Cardiac muscle cell (in vitro differentiated cells and primary cell): ENCODE measurements at regions not wholly inside any gene's neighbourhood (a gene's known extent, or its start where the extent isn't known, plus 50 kb on each side); places are given as distances from the start of the nearest gene placed in this dataset.
"Not testable (repeated sequence)": the region's sequence is repeated elsewhere in the genome, so short reads cannot be mapped to it uniquely, and the experiment has no call there.

Experiments
- DNase-seq, 2 donors: peaks; one replicate each; pipeline versions ENCODE4 v3.0.0 to v3.0.0-alpha.2; 2010 to 2017; ENCODE audit warnings: low read depth in 1 of 2, low spot score in 1 of 2
- H3K27ac ChIP-seq: fragments of 200-600 bp; sonication (generic); 2 replicates; pipeline ENCODE4 v1.5.1; 2016
- H3K27me3 ChIP-seq: fragments of 200-600 bp; sonication (generic); 2 replicates; pipeline ENCODE4 v1.6.0; 2016; ENCODE audit warnings: control low read depth
- H3K36me3 ChIP-seq: fragments of 200-600 bp; sonication (generic); 2 replicates; pipeline ENCODE4 v1.5.1; 2016; ENCODE audit warnings: control low read depth
- H3K4me1 ChIP-seq: fragments of 200-600 bp; sonication (generic); 2 replicates; pipeline ENCODE4 v1.8.1; 2017; ENCODE audit warnings: low read depth, mild to moderate bottlenecking, mixed run types
- H3K4me3 ChIP-seq: fragments of 200-600 bp; sonication (generic); 2 replicates; pipeline ENCODE4 v1.5.1; 2016; ENCODE audit warnings: mild to moderate bottlenecking
- H3K9me3 ChIP-seq: fragments of 200-600 bp; sonication (generic); 2 replicates; pipeline ENCODE4 v1.5.1; 2017; ENCODE audit warnings: low read depth, mild to moderate bottlenecking, control low read depth
- TF ChIP-seq, protein P1 (sequence below): IDR thresholded peaks from 2 replicates; pipeline ENCODE4 v1.5.1; 2012; ENCODE audit warnings: low read depth, mild to moderate bottlenecking, low read length

GRCh38 chr5:38692781-38693527 is 136.5 kb upstream of the LIFR start:
- H3K27ac ChIP-seq = no peak overlapping the region
- no peaks in the 10 kb centered on the region for H3K36me3 ChIP-seq
- TF ChIP-seq, protein P1, sequence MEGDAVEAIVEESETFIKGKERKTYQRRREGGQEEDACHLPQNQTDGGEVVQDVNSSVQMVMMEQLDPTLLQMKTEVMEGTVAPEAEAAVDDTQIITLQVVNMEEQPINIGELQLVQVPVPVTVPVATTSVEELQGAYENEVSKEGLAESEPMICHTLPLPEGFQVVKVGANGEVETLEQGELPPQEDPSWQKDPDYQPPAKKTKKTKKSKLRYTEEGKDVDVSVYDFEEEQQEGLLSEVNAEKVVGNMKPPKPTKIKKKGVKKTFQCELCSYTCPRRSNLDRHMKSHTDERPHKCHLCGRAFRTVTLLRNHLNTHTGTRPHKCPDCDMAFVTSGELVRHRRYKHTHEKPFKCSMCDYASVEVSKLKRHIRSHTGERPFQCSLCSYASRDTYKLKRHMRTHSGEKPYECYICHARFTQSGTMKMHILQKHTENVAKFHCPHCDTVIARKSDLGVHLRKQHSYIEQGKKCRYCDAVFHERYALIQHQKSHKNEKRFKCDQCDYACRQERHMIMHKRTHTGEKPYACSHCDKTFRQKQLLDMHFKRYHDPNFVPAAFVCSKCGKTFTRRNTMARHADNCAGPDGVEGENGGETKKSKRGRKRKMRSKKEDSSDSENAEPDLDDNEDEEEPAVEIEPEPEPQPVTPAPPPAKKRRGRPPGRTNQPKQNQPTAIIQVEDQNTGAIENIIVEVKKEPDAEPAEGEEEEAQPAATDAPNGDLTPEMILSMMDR = no peak
- H3K4me1 ChIP-seq = peaks cover 3% of the 10 kb centered on the region
- H3K27me3 ChIP-seq = no peaks in the 10 kb centered on the region
- no peaks in the 10 kb centered on the region for H3K9me3 ChIP-seq
- no peak overlapping the region for H3K4me3 ChIP-seq
- no peak for DNase-seq

DNA sequence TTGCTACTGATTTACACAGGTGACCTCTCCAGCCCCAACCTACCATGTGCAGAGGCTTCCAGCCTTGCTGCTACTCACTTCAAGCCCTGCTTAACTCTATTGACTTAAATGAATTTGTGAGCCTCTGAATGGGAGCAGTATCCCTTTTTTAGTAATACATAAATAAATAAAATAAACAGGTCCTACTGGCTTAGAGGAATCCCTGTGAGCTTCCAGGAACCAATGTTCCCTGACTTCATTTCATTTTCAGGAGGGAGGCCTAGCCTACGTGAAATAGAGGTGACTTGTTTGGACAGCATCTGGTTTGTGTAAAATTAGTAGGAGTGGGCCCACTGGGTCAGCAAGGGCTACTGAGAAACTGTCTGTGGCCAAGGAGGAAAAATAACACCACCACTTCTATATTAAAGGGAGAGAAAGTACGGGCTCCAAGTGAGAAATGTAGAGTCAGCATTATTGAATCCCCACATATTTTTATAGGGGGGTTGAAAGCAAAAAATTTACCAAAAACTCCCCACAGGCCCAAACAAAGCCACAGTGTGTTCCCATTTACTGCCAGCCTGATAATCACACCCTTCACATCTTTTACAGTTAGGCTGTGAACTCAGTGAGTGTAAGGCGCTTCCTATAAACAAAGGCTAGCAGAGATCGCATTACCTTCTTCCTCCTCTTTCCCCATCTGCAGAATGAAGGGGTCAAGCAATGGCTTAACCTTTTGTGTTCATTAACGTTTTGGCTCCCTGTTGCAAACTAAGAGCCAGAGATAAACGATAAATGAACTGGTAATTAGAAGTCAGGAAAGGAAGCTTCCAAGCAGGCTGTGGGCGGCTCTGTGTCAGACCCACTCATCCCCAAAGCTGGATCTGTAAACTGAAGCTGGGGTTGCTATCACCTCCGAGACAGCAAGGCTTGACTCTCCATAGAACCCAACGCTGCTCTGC is 138.8 kb upstream of the LIFR start:
- DNase-seq = peak in 1 of 2 donors; percentile 57
- Histone ChIP-seq H3K4me3 (no peak overlapping the region), H3K27ac (peak overlapping the region; percentile 35), H3K9me3 (no peaks in the 10 kb centered on the region), H3K4me1 (peaks cover 3% of the 10 kb centered on the region), H3K27me3 (no peaks in the 10 kb centered on the region), H3K36me3 (no peaks in the 10 kb centered on the region)
- TF ChIP-seq, protein P1 = no peak

- Histone ChIP-seq H3K27me3 (no peaks in the 10 kb centered on the region), H3K4me3 (no peak overlapping the region), H3K36me3 (no peaks in the 10 kb centered on the region), H3K9me3 (no peaks in the 10 kb centered on the region), H3K27ac (no peak overlapping the region), H3K4me1 (peaks cover 3% of the 10 kb centered on the region)
- peak in 1 of 2 donors; percentile 73 for DNase-seq
- TF ChIP-seq, protein P1 = no peak
These were observed 140.6 kb upstream of the LIFR start for GRCh38 chr5:38697013-38697412.

DNA sequence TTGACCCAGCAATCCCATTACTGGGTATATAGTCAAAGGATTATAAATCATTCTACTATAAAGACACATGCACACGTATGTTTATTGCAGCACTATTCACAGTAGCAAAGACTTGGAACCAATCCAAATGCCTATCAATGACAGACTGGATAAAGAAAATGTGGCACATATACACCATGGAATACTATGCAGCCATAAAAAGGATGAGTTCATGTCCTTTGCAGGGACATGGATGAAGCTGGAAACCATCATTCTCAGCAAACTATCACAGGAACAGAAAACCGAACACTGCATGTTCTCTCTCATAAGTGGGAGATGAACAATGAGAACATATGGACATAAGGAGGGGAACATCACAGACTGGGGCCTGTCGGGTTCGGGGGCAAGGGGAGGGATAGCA is 140.3 kb upstream of the OSMR start:
- not testable (repeated sequence) for DNase-seq, H3K27me3 ChIP-seq, H3K36me3 ChIP-seq, H3K4me3 ChIP-seq, H3K9me3 ChIP-seq, H3K27ac ChIP-seq
- H3K4me1 ChIP-seq = peaks cover 10% of the 10 kb centered on the region

DNA sequence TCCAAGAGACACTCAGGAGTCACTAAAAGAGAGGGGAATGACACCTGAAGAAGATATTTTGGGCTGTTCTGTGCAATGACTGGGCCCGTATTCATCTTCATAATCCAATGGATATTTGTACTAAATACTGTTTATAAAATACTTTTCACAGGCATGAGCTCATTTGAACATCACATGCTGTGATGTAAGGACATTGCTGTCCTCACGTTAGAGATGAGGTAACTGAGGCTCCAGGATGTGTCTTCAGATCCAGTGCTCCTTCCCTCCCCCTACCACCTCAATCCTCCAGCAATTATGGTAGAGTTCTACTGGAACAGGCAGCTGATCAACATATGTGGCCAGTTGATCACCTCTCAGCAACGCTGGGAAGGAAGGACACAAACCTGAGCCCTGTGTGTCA is 139.4 kb upstream of the OSMR start:
- H3K4me3 ChIP-seq = no peak overlapping the region
- DNase-seq = no peak
- no peaks in the 10 kb centered on the region for H3K27me3 ChIP-seq
- no peak overlapping the region for H3K27ac ChIP-seq
- H3K9me3 ChIP-seq = no peaks in the 10 kb centered on the region
- H3K4me1 ChIP-seq = peaks cover 10% of the 10 kb centered on the region
- TF ChIP-seq, protein P1 = no peak
- H3K36me3 ChIP-seq = no peaks in the 10 kb centered on the region
